Natural killer cell treated with Interleukin-12 subunit alpha and Interleukin-12 subunit beta and Interleukin-15 and Interleukin-18, amount 100 ng/mL, for 72 hours (primary cell): ENCODE measurements at regions not wholly inside any gene's neighbourhood (a gene's known extent, or its start where the extent isn't known, plus 50 kb on each side); places are given as distances from the start of the nearest gene placed in this dataset.

Experiments
- ATAC-seq, 2 donors: fragments of 150-1000 bp; cut with Tn5 transposase in 1 of 2; sonication (Bioruptor Pico), chemical (Tn5 transposase) in 1 of 2; 2 replicates each; pipeline ENCODE4 v1.10.0; 2021
- DNase-seq: peaks from one replicate; pipeline ENCODE4 v3.0.0; 2022; ENCODE audit warnings: low spot score
- H3K27ac Mint-ChIP-seq, 2 donors: 1 replicate in 1 of 2; 2 replicates in 1 of 2; pipeline ENCODE4 v1.8.0; 2022; ENCODE audit warnings: mixed read lengths in 2 of 2, mild to moderate bottlenecking in 1 of 2, moderate library complexity in 1 of 2
- H3K27me3 Mint-ChIP-seq, 2 donors: 1 replicate in 1 of 2; 2 replicates in 1 of 2; pipeline ENCODE4 v1.8.0; 2022; ENCODE audit warnings: mixed read lengths in 2 of 2
- H3K36me3 Mint-ChIP-seq: one replicate; pipeline ENCODE4 v1.8.0; 2022; ENCODE audit warnings: mixed read lengths
- H3K4me1 Mint-ChIP-seq, 2 donors: 1 replicate in 1 of 2; 2 replicates in 1 of 2; pipeline ENCODE4 v1.8.0; 2022; ENCODE audit warnings: low read depth in 2 of 2, mixed read lengths in 2 of 2, mild to moderate bottlenecking in 1 of 2
- H3K4me3 Mint-ChIP-seq: one replicate; pipeline ENCODE4 v1.8.0; 2022; ENCODE audit warnings: mixed read lengths
- H3K9me3 Mint-ChIP-seq: 2 replicates; pipeline ENCODE4 v1.8.0; 2022; ENCODE audit warnings: mixed read lengths

DNA sequence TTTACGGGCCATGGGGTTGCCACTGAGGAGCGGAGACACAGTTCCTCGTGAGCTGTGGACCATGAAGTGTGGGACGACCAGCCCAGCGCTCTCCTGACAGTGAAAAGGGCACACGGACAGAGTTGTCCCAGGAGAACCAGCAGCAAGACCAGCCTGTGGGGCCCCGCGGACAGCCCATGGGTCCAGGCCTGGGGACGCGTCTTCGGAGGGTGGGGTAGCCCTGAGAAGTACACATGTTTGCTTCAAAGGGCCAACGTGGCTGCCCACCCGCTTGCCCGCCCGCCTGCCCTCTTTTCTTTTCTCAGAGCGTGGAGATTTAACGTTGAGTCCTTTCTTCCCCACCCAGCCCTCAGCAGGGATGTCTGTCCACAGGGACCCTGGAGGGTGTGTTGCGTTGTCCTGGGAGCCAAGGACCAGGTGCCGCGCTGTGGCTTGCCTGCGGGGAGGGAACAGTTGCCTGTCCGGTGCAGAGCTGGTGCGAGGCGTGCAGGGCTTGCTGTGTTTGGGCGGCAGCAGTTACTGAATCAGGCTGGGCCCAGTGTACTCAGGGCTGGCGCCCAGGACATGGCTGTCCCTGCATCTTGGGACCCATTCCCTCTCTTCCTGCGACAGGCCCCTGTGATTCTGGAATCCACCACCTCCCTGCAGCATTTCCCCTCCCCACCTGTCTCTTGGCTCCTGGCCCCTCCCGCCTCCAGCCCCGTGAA, 120.1 kb upstream of the HDAC4 start:
- ATAC-seq (no peak), DNase-seq (no peak)
- H3K9me3 Mint-ChIP-seq, result no peaks in the 10 kb centered on the region
- H3K4me1 Mint-ChIP-seq, result peaks cover 0 to 5% of the 10 kb centered on the region in 2 donors
- no peak overlapping the region for H3K4me3 Mint-ChIP-seq
- H3K36me3 Mint-ChIP-seq, result no peaks in the 10 kb centered on the region
- peaks cover 5 to 7% of the 10 kb centered on the region in 2 donors for H3K27me3 Mint-ChIP-seq
- H3K27ac Mint-ChIP-seq, result no peak overlapping the region

DNA sequence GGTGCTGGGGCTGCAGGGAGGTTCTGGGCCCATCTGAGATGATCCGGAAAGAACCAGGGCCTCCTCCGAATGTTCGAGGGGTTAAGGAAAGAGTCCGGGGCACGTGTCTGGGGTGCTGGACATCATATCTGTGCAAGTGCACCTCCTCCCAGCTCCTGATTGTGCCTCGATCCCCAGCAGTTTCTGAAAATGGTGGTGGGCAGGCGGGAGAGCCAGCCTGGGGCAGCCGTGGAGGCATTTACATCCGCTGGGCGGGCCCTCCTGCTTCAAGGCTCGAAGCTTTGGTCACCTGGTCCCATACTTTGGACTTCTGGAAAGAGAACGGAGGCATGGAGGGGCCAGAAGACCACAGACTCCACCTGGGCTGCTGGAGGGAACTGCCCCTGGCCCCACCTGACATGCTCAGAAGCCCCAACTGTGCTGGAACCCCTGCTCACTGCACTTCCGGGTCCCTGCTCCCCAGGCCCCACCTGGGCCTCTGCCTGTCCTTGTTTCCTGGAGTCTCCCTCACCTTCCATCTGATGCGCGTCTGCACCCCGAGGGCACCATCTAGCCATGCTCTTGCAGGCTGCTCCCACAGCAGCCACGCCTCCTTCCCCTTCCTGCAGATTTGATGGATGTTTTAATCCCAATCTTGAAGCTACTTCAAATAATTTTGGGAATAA, 119.2 kb upstream of the HDAC4 start:
- DNase-seq (no peak), ATAC-seq (no peak)
- Mint-ChIP-seq H3K27me3 (peaks cover 0 to 2% of the 10 kb centered on the region in 2 donors), H3K36me3 (no peaks in the 10 kb centered on the region), H3K9me3 (no peaks in the 10 kb centered on the region), H3K4me3 (no peak overlapping the region), H3K4me1 (peaks cover 0 to 5% of the 10 kb centered on the region in 2 donors), H3K27ac (no peak overlapping the region)

GRCh38 chr2:239519089-239519920, 118.5 kb upstream of the HDAC4 start:
- Mint-ChIP-seq H3K27ac (no peak overlapping the region), H3K4me1 (peaks cover 0 to 5% of the 10 kb centered on the region in 2 donors), H3K27me3 (peaks cover 0 to 2% of the 10 kb centered on the region in 2 donors), H3K36me3 (no peaks in the 10 kb centered on the region), H3K4me3 (no peak overlapping the region), H3K9me3 (no peaks in the 10 kb centered on the region)
- no peak for DNase-seq
- no peak for ATAC-seq

- Mint-ChIP-seq H3K9me3 (no peaks in the 10 kb centered on the region), H3K4me3 (no peak overlapping the region), H3K27ac (no peak overlapping the region), H3K36me3 (no peaks in the 10 kb centered on the region), H3K4me1 (peaks cover 0 to 5% of the 10 kb centered on the region in 2 donors), H3K27me3 (peaks cover 0 to 2% of the 10 kb centered on the region in 2 donors)
- ATAC-seq (no peak), DNase-seq (no peak)
Observed at GRCh38 chr2:239518286-239519088, 117.7 kb upstream of the HDAC4 start.

- Mint-ChIP-seq H3K36me3 (no peaks in the 10 kb centered on the region), H3K9me3 (no peaks in the 10 kb centered on the region), H3K27ac (no peak overlapping the region), H3K4me1 (peaks cover 0 to 5% of the 10 kb centered on the region in 2 donors), H3K4me3 (no peak overlapping the region), H3K27me3 (peaks cover 0 to 2% of the 10 kb centered on the region in 2 donors)
- no peak for DNase-seq
- ATAC-seq, result no peak
Observed at GRCh38 chr2:239517686-239518085, 116.9 kb upstream of the HDAC4 start.

DNA sequence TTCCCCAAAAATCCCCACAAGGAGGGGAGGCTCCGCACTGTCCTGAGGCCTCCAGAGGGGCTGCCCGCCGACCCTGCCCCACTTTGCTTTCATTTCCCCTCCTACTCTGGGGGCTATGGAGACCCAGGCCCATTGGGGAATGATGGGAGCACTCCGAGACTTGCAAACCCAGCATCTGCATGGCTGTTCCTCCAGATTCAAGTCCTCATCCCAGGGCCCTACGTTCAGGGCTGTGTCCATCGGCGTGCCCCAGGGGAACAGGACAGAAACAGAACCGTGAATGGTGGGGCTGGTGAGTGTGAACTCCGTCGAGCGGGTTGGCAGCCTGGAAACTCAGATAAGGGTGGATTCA, 116.1 kb upstream of the HDAC4 start:
- Mint-ChIP-seq H3K36me3 (no peaks in the 10 kb centered on the region), H3K4me1 (peaks cover 0 to 5% of the 10 kb centered on the region in 2 donors), H3K27me3 (no peaks in the 10 kb centered on the region), H3K9me3 (no peaks in the 10 kb centered on the region), H3K4me3 (no peak overlapping the region), H3K27ac (no peak overlapping the region)
- no peak for DNase-seq
- no peak for ATAC-seq

DNA sequence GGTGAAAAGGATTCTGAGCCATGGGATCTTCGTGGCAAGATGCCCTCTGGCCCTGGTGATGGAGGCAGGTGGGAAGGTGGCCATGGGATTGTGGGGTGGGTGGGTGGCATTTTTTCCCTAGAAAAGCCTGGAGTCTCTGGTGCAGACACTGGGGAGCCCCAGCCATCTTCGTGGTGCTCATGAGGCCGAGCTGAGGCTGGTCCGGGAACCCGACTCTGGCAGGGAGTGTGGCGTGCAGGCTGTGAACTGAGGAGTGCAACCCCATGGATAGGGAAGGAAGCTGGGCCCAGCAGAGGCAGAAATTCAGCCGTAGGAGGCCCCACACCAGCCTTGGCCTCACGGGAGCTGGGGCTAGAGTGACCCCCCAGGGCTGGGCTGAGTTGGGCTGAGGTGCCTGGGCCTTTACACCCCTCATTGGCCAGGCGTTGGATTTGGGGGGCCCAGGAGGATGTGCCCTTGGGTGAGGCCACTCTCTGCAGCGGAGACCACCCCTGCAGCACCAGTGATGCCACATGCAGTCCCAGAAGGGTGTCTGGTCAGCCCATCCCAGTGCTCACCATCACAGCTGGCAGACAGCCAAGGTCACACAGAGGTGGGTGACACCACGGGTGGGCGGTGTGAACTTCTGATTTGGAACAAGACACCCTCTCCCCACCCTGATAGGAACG, 115.6 kb upstream of the HDAC4 start:
- H3K9me3 Mint-ChIP-seq, result no peaks in the 10 kb centered on the region
- DNase-seq (no peak), ATAC-seq (no peak)
- no peak overlapping the region for H3K27ac Mint-ChIP-seq
- no peaks in the 10 kb centered on the region for H3K27me3 Mint-ChIP-seq
- H3K4me1 Mint-ChIP-seq, result peaks cover 0 to 5% of the 10 kb centered on the region in 2 donors
- no peak overlapping the region for H3K4me3 Mint-ChIP-seq
- no peaks in the 10 kb centered on the region for H3K36me3 Mint-ChIP-seq

GRCh38 chr2:239514754-239515530, 114.1 kb upstream of the HDAC4 start:
- no peak overlapping the region for H3K4me3 Mint-ChIP-seq
- peaks cover 0 to 5% of the 10 kb centered on the region in 2 donors for H3K4me1 Mint-ChIP-seq
- DNase-seq, result no peak

GRCh38 chr2:239512054-239512453, 111.2 kb upstream of the HDAC4 start:
- H3K36me3 Mint-ChIP-seq, result no peaks in the 10 kb centered on the region
- peaks cover 0 to 2% of the 10 kb centered on the region in 2 donors for H3K27me3 Mint-ChIP-seq
- H3K27ac Mint-ChIP-seq, result no peak overlapping the region
- H3K4me1 Mint-ChIP-seq, result peaks cover 0 to 2% of the 10 kb centered on the region in 2 donors
- H3K9me3 Mint-ChIP-seq, result no peaks in the 10 kb centered on the region
- ATAC-seq (no peak), DNase-seq (no peak)
- H3K4me3 Mint-ChIP-seq, result no peak overlapping the region

More at GRCh38 chr2:239514754-239515530, 114.1 kb upstream of the HDAC4 start:
- Mint-ChIP-seq H3K36me3 (no peaks in the 10 kb centered on the region), H3K9me3 (no peaks in the 10 kb centered on the region), H3K27ac (no peak overlapping the region), H3K27me3 (no peaks in the 10 kb centered on the region)
- ATAC-seq, result no peak

- H3K9me3 Mint-ChIP-seq, result no peaks in the 10 kb centered on the region
- H3K27ac Mint-ChIP-seq, result no peak overlapping the region
- no peaks in the 10 kb centered on the region for H3K36me3 Mint-ChIP-seq
- peaks cover 0 to 2% of the 10 kb centered on the region in 2 donors for H3K27me3 Mint-ChIP-seq
- H3K4me1 Mint-ChIP-seq, result peaks cover 0 to 5% of the 10 kb centered on the region in 2 donors
- no peak overlapping the region for H3K4me3 Mint-ChIP-seq
- no peak for DNase-seq
- ATAC-seq, result no peak
Observed at GRCh38 chr2:239509373-239510143, 108.7 kb upstream of the HDAC4 start.

- no peak overlapping the region for H3K4me3 Mint-ChIP-seq
- DNase-seq (no peak), ATAC-seq (no peak)
- peaks cover 0 to 2% of the 10 kb centered on the region in 2 donors for H3K27me3 Mint-ChIP-seq
- no peaks in the 10 kb centered on the region for H3K36me3 Mint-ChIP-seq
- peaks cover 0 to 5% of the 10 kb centered on the region in 2 donors for H3K4me1 Mint-ChIP-seq
- H3K27ac Mint-ChIP-seq, result no peak overlapping the region
- no peaks in the 10 kb centered on the region for H3K9me3 Mint-ChIP-seq
Observed at GRCh38 chr2:239508261-239508660, 107.4 kb upstream of the HDAC4 start.
